ENCODE measurements at regions not wholly inside any gene's neighbourhood (a gene's known extent, or its start where the extent isn't known, plus 50 kb on each side); places are given as distances from the start of the nearest gene placed in this dataset.

- TF ChIP-seq, protein P1, sequence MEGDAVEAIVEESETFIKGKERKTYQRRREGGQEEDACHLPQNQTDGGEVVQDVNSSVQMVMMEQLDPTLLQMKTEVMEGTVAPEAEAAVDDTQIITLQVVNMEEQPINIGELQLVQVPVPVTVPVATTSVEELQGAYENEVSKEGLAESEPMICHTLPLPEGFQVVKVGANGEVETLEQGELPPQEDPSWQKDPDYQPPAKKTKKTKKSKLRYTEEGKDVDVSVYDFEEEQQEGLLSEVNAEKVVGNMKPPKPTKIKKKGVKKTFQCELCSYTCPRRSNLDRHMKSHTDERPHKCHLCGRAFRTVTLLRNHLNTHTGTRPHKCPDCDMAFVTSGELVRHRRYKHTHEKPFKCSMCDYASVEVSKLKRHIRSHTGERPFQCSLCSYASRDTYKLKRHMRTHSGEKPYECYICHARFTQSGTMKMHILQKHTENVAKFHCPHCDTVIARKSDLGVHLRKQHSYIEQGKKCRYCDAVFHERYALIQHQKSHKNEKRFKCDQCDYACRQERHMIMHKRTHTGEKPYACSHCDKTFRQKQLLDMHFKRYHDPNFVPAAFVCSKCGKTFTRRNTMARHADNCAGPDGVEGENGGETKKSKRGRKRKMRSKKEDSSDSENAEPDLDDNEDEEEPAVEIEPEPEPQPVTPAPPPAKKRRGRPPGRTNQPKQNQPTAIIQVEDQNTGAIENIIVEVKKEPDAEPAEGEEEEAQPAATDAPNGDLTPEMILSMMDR (IDR thresholded peaks at IDR 0.05; ENCODE audit: low read depth, low read length): no peak
- Histone ChIP-seq H3K36me3 (no peaks in the 10 kb centered on the region), H3K27ac (no peak overlapping the region), H3K27me3 (ENCODE audit: insufficient read depth, low read depth, severe bottlenecking) (no peaks in the 10 kb centered on the region), H3K4me3 (ENCODE audit: low read depth, low read length) (no peak overlapping the region), H3K9me3 (ENCODE audit: severe bottlenecking) (no peaks in the 10 kb centered on the region)
- no peak for DNase-seq
Measured at GRCh38 chr9:109941771-109942170, 161.8 kb downstream of the PALM2AKAP2 start.

GRCh38 chr9:109945573-109945972 is 165.6 kb downstream of the PALM2AKAP2 start:
- Histone ChIP-seq H3K4me3 (ENCODE audit: low read depth, low read length) (no peak overlapping the region), H3K27me3 (ENCODE audit: insufficient read depth, low read depth, severe bottlenecking) (no peaks in the 10 kb centered on the region), H3K9me3 (ENCODE audit: severe bottlenecking) (no peaks in the 10 kb centered on the region), H3K36me3 (no peaks in the 10 kb centered on the region), H3K27ac (no peak overlapping the region)
- DNase-seq: no peak
- TF ChIP-seq, protein P1 (IDR thresholded peaks at IDR 0.05; ENCODE audit: low read depth, low read length): no peak

GRCh38 chr9:109948453-109948852 is 168.5 kb downstream of the PALM2AKAP2 start:
- Histone ChIP-seq H3K9me3 (ENCODE audit: severe bottlenecking) (no peaks in the 10 kb centered on the region), H3K27me3 (ENCODE audit: insufficient read depth, low read depth, severe bottlenecking) (no peaks in the 10 kb centered on the region), H3K27ac (no peak overlapping the region), H3K4me3 (ENCODE audit: low read depth, low read length) (no peak overlapping the region), H3K36me3 (no peaks in the 10 kb centered on the region)
- DNase-seq: no peak
- TF ChIP-seq, protein P1 (IDR thresholded peaks at IDR 0.05; ENCODE audit: low read depth, low read length): no peak

- Histone ChIP-seq H3K9me3 (ENCODE audit: severe bottlenecking) (no peaks in the 10 kb centered on the region), H3K36me3 (no peaks in the 10 kb centered on the region), H3K4me3 (ENCODE audit: low read depth, low read length) (no peak overlapping the region), H3K27ac (no peak overlapping the region), H3K27me3 (ENCODE audit: insufficient read depth, low read depth, severe bottlenecking) (no peaks in the 10 kb centered on the region)
- TF ChIP-seq, protein P1 (IDR thresholded peaks at IDR 0.05; ENCODE audit: low read depth, low read length): no peak
- DNase-seq: no peak
Measured at GRCh38 chr9:109950710-109951443, 170.9 kb downstream of the PALM2AKAP2 start.

DNA sequence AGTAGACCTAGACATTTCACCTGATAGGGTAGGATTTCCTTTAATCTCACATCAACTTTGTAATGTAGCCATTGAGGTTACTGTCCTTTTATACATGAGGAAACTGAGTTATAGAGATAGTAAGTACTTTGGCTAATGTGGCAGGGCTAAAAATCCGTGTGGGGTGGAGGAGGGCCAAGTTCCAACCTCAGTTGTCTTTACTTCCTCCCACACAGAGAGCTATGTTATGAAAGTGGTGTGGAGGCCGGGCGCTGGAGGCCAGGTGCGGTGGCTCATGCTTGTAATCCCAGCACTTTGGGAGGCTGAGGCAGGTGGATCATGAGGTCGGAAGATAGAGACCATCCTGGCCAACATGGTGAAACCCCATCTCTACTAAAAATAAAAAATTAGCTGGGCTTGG is 173.3 kb downstream of the PALM2AKAP2 start:
- TF ChIP-seq, protein P1 (IDR thresholded peaks at IDR 0.05; ENCODE audit: low read depth, low read length): no peak
- Histone ChIP-seq H3K27me3 (ENCODE audit: insufficient read depth, low read depth, severe bottlenecking) (no peaks in the 10 kb centered on the region), H3K4me3 (ENCODE audit: low read depth, low read length) (no peak overlapping the region), H3K27ac (no peak overlapping the region), H3K36me3 (no peaks in the 10 kb centered on the region), H3K9me3 (ENCODE audit: severe bottlenecking) (no peaks in the 10 kb centered on the region)
- no peak for DNase-seq
